Hematopoietic multipotent progenitor cell treated with erythropoietin and hydrocortisone succinate and interleukin-3 and kit ligand, for 8 days (in vitro differentiated cells): ENCODE measurements at regions not wholly inside any gene's neighbourhood (a gene's known extent, or its start where the extent isn't known, plus 50 kb on each side); places are given as distances from the start of the nearest gene placed in this dataset.

ENCODE experiments used
- DNase-seq: peaks from one replicate; pipeline ENCODE4 v3.0.0-alpha.2; 2015

DNA sequence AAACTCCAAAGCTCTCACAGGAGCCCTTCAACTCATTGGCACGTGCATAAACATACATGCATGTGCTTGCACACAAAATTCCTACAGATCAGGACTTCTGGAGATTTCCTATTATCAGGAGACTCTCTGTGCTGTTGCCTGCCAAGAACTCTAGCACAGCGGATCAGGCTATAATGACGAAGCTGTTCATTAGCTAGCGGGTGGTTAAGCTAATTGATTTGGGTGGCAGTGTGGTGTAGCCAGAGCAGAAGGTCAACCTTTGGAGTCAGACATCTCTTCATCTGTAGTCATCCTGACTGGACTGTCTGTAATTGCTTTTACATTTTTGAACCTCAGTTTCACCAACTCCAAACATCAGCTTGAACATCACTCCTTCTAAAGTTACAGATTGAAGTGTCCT is 69.0 kb downstream of the KIF2B start:
- no peak for DNase-seq

DNA sequence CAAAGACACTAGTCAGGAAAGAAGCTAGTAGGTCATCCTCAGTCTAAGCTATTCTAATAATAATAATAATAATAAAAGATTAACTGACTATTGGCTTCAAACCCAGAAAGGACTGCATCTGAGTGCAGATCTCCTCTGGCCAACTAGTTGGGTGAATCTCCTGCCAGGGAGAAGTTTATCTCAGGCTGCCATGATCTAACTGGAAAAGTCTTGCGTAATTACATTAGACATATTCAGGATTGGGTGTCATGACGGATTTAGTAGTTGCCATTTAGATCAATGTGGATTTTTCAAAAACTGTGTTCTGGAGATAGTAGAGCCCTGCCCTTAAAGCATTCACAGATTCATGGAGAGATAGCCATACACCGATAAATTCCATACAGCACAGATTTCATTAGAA is 69.5 kb downstream of the KIF2B start:
- DNase-seq, result no peak

DNA sequence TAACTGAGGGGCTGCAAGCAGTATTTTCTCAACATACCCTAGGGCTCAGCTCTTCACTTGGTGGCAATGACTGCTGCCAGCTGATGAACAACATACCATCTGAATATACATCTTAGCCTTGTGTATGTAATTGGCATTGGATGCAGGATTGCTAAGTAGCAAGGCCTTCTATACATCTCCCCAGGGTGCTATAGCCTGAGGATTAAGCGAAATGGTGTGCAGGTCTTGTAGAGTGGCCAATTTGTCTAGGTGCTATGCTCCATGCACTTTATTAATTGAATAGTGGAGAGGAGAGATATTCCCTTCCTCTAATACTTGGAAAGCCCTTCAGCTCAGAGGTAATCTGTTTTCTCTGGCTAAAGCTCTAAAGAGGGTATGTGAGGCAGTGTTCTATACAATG is 71.9 kb downstream of the KIF2B start:
- DNase-seq, result no peak

DNA sequence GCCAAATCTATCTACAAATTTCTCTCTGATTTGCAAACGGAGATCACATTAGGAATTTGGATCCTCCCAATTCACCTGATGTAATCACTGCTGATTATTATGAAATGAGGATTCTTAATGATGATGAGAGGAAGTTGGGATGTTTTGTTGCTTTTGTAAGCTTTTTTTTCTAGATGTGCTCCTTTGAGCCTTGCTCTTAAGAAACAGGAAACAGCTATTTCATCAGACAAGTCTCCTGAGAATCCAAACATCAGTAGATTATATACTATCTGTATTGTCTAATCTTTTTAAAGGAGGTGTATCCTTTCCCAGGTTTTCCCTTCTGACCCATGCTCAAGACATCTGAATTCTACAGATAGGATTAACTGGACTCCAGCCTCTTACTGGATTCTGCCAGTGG is 73.3 kb downstream of the KIF2B start:
- no peak for DNase-seq

DNA sequence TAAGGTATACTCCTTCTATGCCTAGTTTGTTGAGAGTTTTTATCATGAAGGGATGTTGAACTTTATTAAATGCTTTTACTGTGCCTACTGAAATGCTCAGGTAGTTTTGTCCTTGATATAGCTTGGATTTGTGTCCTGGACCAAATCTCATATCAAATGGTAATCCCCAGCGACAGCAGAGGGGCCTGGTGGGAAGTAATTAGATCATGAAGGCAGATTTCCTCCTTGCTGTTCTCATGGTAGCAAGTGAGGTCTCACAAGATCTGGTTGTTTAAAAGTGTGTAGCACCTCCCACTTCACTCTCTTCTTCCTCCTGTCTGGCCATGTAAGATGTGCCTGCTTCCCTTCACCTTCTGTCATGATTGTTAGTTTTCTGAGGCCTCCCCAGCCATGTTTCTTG is 78.2 kb downstream of the KIF2B start:
- no peak for DNase-seq

DNA sequence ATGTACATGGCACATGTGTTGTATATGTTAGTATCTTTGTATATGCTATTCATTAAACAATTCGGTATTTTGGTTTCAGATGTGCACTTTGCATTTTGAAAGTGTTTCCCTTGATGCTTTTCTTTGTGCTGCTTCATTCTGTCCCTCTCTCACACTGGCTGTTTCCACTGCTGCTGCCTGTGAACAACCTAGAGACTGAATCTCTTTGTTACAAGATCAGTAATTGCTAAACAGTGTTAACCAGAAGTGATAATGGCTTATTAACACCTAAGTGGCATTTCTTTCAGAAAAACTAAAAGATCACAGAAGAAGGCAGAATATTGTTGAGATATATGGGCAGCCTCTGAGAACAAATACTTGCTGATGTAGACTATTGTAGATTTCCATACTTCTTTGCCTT is 84.7 kb downstream of the KIF2B start:
- no peak for DNase-seq

DNA sequence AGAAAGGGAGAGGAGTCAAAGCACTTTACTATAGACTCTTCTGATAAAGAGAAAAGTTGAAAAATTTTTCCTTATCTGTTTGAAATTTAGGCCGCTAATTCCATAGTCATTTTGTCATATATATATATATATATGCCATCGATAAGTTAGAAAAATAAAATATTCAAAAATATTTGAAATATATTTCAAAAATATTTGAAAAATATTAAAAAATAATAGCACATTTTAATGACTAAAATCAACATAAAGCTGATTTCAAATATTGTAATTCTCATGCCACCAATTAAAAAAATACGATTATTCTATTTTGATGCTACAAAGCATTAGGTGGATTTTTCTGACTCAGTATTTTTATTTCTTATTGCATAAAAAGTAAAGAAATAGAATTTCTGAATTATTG is 87.1 kb downstream of the KIF2B start:
- DNase-seq, result no peak

DNA sequence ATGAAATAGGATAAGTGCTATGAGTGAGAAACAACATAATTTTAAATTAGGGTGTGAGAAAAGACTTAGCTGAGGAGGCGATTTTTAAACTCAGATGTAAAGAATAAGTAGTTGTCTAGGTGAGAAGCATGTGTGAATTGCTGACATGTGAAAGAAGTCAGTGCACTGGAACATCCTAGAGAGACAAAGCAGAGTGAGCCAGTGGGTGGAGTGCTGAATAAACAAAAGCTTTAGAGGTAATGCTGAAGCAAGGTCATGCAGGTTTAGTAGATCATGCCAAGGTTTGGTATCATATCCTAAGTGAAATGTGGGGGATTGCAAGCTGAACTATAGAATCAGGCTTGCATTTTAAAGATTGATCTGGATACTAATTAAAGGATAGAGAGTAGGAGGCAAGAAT is 89.4 kb downstream of the KIF2B start:
- no peak for DNase-seq

DNA sequence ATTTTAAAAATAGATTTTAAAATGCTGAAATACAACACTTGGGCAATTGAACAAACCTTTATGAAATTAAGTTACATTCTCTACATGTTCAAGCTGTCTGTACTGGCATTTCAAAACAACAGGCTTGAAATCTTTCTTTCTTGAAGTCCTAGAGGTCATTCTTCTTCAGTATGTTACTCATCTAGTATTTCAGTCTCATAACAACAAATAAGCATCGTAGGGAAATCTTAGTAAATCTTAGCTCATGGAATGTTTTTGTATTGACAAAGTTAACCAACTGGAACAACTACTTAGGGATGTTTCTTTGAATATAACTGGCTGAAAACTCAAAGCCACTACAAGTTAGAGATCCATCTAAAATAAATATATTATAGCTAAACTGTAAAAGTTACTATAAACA is 96.6 kb downstream of the KIF2B start:
- DNase-seq, result no peak

DNA sequence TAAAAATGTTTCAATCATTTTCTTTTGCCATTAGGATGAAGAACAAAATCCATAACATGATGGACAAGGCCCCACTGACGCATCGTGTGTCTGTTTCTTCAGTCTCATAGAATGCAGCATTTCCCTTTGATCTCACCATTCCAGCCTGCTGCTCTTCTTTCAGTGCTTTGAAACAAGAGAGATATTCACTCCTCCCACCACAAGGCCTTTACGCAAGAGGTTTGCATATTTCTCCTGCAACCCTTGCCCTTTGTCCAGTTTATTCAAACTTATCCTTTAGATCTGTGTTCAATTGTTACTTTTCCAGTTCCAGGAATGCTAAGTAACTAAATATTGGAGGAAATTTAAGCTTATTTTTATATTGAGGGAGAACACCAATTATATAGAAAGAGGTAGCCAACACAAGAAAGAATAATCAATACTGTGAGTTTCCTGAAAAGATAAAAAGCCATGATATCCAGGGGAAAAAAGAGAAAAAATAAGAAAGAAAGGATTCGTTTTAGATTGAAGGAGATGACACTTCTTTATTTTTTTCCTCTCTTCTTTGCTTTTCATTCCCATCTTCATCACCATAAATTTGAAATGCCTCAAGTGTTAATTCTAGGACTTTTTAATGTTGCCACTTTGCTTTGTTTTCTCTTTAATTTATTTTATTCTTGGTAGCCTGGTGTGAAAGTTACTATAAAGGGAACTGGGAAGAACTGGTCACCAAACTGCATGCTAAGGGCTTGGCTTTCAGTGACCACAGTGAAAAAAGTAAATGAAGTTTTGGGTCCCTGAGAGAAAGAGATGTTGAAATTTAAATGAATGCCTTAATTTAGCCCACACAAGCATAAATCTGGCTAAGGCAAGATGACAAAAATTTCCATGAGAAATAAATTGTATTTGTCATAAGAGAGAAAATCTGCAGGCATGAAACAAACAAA is 102.1 kb downstream of the KIF2B start:
- no peak for DNase-seq

DNA sequence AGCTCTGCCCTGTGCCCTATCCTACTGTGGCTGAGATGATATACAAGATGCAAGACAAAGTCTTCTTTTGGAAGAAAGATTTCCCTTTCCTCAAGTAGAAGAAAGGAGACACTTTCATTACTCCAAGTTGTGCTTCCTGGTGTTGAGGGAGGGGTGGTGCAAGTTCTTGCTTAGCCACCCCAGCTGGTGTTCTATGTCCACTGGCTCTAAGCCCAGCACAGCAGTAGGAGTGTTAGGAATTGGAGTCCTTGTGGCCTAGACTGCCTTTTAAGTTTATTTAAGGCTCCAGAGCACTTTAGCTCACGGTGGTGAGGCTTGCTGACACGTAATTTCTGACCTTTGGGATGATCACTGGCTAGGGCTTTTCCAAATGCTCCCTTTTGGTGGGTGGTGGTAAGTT is 109.7 kb downstream of the KIF2B start:
- no peak for DNase-seq

DNA sequence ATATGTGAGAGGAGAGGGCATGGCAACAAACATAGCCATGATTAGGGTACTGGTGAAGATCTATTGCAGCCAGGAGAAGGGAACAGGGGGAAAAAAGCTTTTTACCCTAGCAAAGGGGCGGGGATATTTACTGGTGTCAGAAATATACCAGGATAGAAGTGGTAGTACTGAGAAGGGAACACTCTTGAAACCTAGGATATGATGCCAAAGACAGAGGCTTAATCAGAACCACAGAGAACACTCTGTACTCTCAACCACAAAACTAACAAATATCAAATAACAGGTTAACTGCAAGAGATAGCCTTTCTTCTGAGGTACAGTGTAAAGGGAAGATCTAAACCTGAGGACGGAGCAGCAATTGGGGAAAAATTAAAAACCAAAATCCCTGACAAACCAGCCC is 112.2 kb downstream of the KIF2B start:
- DNase-seq, result no peak

DNA sequence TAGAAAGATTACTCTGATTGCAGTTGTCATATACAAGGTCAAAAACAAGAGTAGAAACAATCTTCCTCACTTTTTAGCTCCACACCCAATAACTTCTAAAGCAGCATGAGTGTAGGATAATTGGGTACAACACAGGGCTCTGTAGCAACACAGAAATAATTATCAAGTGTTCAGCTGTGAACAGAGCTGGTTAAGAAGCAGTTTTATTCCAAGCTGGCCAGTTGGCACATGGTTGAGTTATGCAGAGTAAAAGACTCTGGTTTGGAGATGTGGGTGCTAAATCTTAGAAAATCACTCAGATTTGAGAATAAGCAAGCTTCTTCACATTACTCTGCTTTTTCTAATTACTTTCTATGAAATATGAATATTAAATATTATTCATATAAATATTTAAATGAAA is 118.5 kb downstream of the KIF2B start:
- no peak for DNase-seq

DNA sequence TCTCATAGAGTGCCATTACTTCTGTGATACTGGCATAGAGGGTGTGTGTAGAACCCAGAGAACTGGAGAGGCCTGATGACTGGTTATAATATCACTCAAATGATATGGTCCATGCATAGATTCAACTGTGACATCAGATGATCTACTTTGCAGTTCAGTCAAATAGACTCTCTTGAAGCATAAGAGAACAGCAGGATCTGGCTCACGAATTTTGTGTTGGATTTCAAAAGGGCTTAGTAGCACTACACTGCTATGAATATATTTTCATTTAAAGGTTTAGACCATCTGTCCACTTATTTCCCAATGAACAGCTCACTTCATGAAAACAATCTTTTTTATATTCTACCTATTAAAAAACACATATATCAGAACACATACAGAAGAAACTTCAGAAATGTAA is 119.7 kb downstream of the KIF2B start:
- DNase-seq, result no peak

DNA sequence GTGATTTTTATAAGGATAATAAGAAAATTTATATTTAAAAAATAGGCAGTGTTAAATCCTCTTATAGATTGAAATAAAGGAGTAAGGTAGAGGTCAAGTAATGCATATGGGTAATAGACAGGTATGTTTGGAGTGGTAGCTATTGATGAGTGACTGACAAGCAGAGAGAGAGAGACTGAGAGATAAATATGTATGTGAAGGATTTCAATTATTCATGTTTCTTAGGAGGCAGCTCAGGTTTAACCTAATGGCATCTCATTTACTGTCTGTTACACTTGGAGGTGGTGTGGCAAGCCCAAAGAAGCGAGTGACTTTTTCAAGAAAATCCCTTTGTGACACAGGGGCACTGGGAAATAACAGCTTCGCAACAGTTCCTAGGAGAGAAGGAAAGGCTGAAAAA is 120.2 kb downstream of the KIF2B start:
- no peak for DNase-seq

DNA sequence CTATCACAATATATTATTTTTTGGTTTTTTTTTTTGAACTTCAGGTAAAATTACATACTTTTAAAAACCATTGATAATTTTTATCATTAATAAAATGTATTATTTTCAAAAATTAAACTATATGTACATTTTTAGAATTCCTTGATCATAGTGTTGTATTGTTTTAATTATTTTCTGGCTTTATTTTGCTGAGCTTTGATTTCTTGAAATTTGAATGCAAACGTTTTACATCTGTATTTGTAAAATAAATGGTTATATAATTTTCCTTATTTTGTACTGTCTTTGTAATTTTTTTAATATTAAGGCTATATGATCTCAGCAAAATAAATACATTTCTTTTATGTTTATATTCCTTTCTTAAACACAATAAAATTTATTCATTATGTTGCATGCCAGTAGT is 125.6 kb downstream of the KIF2B start:
- no peak for DNase-seq

DNA sequence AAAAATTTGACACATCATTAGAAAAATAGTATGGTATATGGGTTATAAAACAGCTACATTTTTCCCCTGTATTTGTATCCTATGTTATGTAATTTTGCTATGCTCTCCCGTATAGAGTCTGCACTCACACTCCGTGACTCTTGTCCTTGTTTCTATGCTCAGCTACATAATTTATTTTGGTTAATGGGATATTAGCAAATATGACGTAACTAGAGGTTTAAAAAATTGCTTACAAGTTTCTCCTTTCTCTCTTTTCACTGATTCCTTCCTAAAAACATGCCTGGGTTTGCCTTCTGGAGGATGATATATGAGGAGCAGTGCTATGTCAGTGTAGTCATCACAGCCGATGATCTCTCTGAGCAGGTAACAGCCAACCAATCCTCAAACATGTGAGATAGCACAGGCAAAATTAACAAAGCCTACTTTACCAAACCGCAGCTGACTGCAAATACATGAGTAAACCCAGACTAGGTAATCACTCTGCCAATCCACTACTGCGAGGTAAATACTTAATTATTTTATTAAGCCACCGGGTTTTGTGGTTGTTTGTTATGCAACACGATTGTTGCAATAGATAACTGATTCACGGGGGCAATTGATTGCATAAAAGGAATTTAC is 126.9 kb downstream of the KIF2B start:
- DNase-seq, result no peak

DNA sequence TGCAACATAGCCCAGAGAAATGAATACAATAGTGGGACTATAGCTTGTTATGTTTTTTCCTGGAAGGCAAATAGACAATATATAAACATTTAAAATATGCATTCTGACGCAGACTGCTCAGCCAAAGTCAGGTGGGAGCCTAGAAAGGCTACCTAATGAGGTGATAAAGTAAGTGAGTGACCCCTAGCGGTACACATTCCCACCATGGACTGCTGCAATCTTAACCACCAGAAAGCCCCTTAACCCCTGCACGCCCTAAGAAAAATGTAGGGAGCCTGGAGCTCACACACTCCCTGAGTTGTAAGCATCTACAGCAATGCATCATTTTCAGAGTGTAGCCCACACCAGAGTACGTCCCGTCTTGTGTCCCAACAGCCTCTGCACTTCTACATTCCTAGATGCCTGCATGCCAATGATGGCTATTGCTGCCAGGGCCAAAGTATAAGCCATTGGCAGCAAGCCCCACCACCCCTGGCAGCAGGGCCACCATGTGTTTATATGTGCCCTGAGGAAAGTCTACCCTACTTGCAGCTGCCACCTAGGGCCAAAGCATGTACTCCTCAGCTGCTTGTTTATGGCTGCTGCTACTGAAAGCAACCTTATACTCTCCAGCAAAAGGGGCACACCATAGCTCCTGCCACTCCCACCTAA is 127.6 kb downstream of the KIF2B start:
- no peak for DNase-seq

DNA sequence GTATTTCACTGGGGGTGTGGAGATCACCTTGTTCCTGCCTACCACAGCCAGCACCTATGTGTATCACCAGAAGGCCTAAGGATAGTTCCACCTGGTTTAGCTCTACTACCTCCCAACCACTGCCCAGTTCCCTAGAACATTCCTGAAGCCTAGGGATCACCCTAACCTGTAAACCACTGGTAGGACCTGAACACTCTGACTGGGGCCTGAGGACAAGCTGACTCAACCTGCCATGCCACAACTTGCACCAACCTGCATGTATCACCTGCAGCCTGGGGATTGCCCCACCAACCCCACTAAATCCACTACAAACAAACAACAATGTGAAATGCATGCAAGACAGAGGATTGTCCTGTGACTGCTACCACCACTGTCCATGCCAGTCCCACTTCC is 128.1 kb downstream of the KIF2B start:
- DNase-seq, result no peak

DNA sequence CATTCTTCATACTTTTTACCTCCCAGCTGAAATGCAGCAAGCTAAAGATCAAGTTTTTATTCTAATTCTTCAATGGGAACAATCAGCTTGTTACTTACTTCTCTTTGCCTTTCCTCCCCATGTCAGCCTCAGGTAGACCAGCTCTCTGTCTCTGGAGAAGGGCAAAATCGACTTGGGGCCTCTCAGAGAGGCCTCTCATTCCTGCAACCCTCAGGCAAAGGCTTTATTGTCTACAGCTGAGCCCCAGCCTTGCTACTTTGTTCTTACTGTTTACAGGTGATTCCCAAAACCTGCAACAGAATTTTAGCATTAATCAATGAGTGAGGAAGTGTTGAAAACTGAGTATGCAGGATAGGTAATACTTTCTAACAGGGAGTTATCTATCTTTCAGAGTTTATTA is 148.6 kb downstream of the KIF2B start:
- DNase-seq, result no peak

DNA sequence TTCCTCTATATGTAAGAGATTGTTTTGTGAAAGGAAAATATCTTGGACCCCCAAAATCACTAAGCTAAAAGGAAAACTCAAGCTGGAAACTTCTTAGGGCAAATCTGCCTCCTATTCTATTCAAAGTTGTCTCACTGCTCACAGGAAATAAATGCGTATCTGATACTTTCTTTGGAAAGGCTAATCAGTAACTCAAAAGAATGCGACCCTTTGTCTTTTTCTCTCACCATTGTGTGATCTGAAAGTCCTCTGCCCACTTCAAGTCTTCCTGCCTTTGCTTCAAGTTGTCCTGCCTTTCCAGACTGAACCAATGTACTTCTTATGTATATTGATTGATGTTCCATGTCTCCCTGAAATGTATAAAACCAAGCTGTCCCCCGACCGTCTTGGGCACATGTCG is 157.3 kb downstream of the KIF2B start:
- DNase-seq, result no peak

DNA sequence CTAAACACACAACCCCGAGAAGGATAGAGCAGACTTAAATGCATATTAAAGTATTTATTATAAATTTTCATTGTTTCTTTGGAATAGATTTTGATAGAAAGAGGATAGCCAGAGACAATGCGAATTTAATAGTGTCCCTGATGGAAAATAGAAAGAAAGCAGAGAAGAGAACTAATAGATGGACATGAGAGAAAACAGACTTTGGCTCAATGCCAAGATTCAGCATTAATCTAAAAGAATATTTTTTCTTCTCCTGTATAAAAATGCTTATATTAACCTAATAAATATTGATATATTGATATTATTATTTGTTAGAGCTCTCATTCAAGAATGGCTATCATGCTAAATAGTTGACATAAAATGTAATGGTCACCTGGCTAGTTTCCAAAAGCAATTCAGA is 173.4 kb downstream of the KIF2B start:
- no peak for DNase-seq

DNA sequence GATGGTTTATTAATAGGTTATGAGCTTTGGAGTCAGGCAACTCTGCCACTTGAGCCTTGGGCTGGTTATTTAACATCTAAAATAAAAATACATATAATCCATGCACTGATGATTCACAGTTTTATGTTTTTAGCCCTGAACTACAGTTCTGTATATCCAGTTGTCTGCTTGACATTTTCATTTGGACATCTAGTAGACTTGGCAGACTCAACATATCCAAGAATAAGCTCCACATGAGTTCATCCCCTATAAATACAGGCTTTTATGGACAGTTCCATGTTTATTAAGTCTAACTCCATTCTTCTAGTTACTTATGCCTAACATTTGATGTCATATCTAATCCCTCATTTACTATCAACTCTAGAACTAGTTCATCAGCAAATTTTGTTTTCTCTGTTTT is 174.2 kb downstream of the KIF2B start:
- no peak for DNase-seq

DNA sequence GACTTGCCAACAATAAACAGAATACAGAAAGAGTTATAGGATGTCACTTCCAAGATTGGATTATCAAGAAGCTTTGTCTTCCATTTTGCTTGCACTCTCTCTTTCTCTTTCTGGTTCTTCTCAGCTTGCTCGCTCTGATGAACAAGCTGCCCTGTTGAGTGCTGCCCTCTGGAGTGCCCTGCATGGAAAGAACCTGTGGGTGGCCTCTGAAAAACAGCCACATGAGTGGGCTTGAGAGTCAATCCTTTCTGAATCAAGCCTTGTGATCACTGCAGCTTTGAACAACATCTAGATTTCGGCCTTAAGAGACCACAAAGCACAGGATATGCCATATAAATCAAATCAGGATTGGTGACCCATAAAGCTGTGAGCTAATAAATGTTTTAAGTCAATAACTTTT is 185.1 kb downstream of the KIF2B start:
- DNase-seq, result no peak
